NCI-H2029 (cell line): ENCODE measurements at regions not wholly inside any gene's neighbourhood (a gene's known extent, or its start where the extent isn't known, plus 50 kb on each side); places are given as distances from the start of the nearest gene placed in this dataset.
"Not testable (repeated sequence)": the region's sequence is repeated elsewhere in the genome, so short reads cannot be mapped to it uniquely, and the experiment has no call there.

Experiments used
- DNase-seq: peaks from one replicate; lab custom pipeline; 2025; lab: John Stamatoyannopoulos, UW

DNA sequence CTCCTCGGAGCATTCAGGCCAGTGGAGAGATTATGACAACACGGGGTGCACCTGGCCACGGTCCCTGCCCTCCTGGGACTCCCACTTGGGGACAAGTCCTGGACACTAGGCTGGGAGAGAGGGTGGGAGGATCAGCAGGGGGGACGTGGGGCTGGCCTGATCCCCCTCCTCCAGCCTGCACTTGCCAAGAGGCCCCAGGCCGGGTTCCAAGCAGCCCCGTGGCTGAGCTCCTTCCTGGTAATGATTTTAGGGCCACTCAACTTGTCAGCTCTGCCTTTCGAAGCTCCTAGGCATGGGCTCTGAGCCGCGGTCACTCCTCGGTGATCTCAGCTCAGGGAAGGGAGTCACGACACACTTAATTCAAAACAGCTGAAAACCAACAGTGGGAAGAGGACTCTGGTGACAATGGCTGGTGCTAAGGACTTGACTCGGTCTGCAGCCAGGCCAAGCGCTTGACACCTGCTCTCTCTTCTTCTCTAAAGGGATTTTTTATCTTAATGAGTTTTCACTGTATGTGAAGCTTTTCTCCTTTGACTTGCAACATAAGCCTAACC, 161.7 kb downstream of the BMP7 start:
- DNase-seq: no peak

DNA sequence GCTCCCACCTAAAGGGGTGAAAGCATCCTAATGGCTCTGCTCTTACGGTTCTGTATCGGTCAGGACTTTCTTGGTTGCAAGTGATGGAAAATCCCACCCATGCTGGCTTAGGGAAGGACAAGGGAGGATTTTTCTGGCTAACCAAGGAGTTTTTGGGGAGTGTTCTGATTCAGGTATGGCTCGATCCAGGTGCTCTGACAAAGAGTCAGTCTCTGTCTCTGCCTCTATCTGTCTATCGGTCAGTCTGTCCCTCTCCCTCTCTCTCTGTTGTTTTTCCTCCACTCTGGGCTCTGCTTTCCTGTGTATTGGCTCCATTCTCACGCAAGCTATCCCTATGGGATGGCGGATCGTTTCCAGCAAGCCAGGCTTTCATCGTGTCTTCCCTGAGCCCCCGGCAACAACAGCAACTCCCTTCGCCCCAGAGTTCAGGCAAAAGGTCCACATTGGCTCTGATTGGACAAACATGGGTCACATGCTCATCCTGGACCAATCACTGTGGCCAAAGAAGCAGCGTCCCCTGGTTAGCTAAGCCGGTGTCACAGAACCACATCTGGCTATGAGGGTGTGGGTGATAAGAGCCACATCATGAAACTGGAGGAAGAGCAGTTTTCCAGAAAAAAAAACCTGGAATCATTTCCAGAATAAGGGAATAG, 160.3 kb downstream of the BMP7 start:
- DNase-seq: no peak

DNA sequence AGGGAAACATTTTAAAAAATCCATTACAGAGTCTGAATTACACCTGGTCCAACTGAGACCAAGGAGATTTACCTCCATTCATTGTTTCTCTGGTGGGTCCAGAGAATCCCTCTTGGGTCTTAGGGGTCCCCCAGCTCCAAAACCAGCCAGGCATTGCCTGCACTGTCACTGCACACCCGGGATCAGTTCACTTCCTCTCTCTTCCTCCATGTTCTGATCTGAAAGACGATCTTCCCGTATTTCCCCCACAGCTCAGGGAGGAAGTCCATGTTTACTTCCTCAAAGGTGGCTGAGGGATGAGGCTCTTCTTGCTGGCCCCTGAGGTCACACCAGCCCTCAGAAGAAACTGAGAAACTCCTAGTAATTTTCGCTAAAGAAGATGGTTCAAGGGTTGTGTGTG, 159.7 kb downstream of the BMP7 start:
- DNase-seq: no peak

DNA sequence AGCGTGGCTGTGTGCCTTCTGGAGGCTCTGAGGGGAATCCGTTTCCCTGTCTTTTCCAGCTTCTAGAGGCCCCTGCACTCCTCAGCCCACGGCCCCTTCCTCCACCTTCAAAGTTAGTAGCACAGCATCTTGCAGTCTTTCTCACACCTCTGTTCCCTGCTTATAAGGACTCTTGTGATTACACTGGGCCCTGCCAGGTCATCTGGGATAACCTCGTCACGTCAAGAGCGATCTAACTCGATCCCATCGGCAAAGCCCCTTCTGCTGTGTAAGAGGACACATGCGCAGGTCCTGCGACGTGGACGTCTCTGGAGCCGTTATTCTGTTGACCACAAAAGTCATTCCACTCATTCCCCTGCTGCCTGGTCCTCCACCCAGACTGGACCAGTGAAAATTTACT, 159.2 kb downstream of the BMP7 start:
- no peak for DNase-seq

DNA sequence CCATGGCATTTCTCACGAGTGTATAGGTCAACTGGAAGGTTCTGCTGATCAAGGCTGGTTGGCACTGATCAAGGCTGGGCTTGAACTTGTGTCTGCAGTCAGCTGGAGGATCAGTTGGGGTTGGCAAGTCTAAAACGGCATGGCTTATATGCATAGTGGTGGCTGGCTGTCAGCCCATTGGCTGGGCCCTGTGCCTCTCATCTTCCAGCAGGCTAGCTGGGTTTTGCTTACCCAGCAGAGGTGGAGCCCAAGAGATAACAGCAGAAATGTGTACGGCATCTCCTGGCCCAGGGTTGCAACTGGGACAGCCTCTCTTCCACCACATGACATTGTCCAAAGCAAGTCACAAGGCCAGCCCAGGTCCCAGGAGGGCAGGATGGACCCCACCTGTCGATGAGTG, 158.2 kb downstream of the BMP7 start:
- no peak for DNase-seq

DNA sequence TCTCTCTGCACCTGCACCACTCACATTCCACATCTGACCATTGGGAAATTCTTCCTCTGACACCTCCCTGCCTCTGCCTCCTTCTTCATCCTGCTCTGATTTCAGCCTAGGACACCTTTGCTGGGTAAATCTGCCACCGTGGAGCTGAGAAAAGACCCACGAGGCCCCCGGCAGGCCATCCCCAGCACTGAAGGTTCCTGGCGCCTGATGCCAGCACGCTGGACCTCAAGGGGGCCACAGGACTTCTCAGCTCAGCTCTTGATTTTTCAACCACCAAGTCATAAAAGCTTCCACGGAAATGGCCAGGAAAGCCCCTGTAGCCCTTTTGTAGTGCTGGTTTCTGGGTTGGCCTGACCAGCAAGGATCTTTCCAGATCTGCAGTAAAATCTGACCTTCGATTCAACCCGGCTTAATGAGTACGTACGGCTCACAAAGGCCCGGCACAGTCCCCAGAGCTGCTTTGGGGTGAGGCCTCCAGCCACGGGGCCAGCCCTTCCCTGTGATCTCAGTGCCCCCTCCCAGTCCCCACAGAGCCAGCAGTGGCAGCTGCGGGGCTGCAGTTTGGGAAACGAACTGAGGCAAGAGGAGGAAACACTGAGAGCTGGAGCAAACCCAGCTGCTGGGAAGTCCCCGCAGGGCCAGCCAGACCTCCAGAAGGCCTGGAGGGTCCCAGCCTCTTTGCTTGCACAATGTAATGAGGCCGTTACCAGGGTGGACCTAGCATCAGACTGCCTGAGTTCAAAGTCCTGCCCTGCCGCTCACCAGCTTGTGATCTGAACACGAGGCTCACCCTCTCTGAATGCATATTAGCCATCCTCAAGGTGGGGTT, 157.5 kb downstream of the BMP7 start:
- no peak for DNase-seq

DNA sequence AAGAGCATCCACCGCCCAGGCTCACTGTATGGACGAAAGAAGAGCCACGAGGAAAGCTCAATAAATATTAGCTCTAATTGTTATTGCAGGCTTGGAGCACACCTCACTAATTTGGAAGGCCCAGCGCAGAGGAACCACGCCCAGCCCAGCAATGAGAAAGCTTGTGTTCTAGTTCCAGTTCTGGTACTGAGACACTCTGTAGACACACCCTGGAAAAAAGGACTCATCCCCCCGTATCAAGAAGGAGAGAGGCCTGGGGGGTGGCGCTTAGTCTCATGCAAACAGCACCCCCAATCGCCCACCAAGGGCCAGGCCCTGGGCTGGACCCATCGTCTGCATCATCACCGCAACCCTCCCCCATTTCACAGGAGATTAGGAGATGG, 156.9 kb downstream of the BMP7 start:
- no peak for DNase-seq

DNA sequence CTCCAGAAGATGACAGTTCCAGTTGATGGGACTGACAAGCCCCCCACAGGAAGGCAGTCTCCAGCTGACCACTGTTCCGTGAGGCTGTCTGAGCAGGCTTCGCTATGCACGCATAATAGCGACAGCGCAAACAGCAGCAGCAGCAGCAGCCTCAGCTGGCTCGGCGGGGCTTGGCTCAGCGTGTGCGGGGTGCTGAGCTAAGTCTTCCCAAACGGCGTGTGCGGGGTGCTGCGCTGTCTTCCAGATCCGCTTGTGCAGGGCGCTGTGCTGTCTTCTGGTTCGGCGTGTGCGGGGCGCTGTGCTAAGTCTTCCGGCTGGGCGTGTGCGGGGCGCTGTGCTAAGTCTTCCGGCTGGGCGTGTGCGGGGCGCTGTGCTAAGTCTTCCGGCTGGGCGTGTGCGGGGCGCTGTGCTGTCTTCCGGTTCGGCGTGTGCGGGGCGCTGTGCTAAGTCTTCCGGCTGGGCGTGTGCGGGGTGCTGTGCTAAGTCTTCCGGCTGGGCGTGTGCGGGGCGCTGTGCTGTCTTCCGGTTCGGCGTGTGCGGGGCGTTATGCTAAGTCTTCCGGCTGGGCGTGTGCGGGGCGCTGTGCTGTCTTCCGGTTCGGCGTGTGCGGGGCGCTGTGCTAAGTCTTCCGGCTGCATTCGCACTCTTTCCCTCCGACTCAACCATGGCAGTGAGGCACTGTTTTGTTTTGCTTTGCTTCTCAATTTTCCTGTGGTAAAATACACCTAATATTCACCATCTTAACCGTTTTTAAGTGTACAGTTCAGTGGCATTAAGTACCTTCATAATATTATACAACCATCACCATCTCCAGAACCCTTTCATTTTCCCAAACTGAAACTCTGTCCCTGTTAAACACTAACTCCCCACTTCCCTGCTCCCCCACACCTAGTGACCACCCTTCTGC, 156.1 kb downstream of the BMP7 start:
- DNase-seq: not testable (repeated sequence)

DNA sequence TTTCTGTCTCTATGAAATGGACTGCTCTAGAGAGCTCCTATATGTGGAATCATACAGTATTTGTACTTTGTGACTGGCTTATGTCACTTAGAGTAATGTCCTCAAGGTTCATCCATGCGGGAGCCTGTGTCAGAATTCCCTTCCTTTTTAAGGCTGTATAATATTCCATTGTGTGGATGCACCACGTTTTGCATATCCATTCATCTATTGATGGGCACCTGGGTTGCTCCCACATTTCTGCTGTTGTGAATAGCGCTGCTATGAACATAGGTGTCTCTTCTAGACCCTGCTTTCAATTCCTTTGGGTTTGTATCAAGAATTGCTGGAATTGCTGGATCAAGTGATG, 155.4 kb downstream of the BMP7 start:
- no peak for DNase-seq

DNA sequence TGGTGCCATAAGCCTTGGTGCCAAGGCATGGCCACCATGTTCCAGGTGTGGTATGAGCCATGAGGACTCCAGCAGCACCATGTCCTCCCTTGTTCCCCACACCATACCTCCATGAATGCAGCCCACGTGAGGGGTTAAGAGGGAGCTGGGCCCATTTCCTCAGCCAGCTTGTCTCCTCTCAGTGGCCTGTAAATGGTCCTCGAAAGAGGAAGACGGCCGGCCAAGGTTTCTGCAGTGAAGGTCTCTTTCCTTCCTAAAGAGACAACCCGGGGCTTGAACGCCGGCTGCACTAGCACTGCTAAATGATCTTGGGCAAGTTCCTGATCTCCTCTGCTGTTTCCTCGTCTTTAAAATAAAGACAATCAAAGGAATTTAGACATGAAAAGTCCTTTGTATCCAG, 154.0 kb downstream of the BMP7 start:
- DNase-seq: no peak

DNA sequence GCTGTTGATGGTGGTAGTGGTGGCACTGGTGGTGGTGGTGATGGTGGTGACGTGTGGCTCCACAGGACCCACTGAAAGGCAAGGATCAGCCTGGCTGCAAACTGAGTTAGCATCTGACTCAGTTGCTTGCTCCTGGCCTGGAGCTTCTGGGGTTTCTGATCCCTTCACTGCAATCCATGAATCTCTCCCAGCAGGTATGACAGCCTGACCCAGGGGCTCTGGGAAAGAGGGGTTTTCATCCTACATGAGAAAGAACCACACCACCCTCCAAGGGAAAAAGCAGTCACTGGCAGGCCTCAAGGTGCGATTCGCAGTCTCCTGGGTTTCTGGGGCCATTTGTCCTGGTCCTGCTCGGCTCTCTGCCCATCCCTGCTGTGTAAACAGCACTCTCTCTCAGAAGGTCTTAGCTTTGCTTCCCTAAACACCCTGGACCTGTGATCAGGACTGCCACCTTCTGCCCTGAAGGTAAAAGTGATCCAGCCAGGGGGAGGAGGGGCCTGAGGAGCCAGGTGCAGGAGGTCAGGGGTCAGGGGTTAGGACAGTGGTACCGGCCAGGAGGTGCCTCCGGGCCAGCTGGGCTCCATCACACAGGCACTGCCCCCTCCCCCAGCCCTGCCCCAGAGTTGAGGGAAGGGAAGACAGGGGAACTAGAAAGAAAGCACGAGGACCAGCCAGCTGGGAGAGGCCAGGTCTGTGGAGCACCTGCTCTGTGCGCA, 152.0 kb downstream of the BMP7 start:
- no peak for DNase-seq

DNA sequence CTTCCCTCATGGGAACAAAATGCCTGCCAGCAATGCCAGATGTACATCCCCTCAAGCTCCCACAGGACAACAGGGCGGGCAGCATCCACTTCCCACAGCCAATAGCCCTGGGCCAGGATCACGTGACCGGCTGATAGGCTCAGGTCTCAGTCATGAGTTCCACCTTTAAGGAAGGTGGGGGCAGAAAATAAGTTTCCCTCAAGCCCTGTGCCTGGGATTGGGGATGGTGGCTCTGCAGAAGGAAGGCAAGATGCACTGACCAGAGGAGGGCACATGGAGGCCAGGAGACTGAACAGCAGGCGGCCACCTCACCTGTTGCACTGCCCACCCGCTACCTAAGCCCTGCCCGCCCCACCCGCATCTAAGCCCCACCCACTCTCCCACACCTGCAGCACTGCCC, 149.1 kb downstream of the BMP7 start:
- no peak for DNase-seq

DNA sequence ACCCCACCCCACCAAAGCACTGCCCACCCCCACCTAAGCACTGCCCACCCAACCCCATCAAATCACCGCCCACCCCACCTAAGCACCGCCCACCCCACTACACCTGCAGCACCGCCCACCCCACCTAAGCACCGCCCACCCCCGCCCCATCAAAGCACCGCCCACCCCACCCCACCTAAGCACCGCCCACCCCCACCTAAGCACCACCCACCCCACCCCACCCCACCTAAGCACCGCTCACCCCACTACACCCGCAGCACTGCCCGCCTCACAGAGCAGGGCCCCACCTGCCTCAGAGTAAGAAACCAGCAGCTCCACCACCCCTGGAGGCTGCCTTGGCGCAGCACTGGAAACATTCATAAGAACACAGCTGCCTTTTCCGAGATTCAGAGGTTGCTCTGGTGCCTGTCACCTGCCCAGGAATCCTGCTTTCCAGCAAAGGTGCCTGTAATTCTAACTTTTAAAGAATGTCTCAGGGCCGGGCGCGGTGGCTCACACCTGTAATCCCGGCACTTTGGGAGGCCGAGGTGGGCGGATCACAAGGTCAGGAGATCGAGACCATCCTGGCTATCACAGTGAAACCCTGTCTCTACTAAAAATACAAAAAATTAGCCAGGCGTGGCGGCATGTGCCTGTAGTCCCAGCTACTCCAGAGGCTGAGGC, 148.2 kb downstream of the BMP7 start:
- no peak for DNase-seq
